DND-41 (cell line): ENCODE measurements at regions not wholly inside any gene's neighbourhood (a gene's known extent, or its start where the extent isn't known, plus 50 kb on each side); places are given as distances from the start of the nearest gene placed in this dataset.

ENCODE experiments used
- EZH2 ChIP-seq: IDR thresholded peaks from 3 replicates; pipeline ENCODE4 v1.6.1; 2012; ENCODE audit warnings: borderline replicate concordance, low read depth, mild to moderate bottlenecking, moderate library complexity, low read length, inconsistent platforms; ENCODE audit not compliant: severe bottlenecking
- TF ChIP-seq, protein P1 (sequence below): IDR thresholded peaks from 2 replicates; pipeline ENCODE4 v1.5.1; 2012; ENCODE audit warnings: borderline replicate concordance, low read length, moderate library complexity, mild to moderate bottlenecking; ENCODE audit not compliant: poor library complexity, severe bottlenecking; ENCODE audit errors: extremely low read depth

GRCh38 chr7:32802305-32802910 is 89.2 kb downstream of the KBTBD2 start:
- TF ChIP-seq, protein P1, sequence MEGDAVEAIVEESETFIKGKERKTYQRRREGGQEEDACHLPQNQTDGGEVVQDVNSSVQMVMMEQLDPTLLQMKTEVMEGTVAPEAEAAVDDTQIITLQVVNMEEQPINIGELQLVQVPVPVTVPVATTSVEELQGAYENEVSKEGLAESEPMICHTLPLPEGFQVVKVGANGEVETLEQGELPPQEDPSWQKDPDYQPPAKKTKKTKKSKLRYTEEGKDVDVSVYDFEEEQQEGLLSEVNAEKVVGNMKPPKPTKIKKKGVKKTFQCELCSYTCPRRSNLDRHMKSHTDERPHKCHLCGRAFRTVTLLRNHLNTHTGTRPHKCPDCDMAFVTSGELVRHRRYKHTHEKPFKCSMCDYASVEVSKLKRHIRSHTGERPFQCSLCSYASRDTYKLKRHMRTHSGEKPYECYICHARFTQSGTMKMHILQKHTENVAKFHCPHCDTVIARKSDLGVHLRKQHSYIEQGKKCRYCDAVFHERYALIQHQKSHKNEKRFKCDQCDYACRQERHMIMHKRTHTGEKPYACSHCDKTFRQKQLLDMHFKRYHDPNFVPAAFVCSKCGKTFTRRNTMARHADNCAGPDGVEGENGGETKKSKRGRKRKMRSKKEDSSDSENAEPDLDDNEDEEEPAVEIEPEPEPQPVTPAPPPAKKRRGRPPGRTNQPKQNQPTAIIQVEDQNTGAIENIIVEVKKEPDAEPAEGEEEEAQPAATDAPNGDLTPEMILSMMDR: no peak
- TF ChIP-seq EZH2: no peak
